ENCODE measurements at regions not wholly inside any gene's neighbourhood (a gene's known extent, or its start where the extent isn't known, plus 50 kb on each side); places are given as distances from the start of the nearest gene placed in this dataset.

GRCh38 chr4:92232566-92232965, 71.2 kb upstream of the GRID2 start:
- Histone ChIP-seq H2AFZ (ENCODE audit: low read depth) (no peak overlapping the region; the same call in 1 of the 2 replicates), H3K4me2 (no peak overlapping the region), H3K9ac (no peak overlapping the region), H3F3A (replicated peaks; ENCODE audit: insufficient read depth) (peaks cover 18% of the 10 kb centered on the region), H3K4me3 (ENCODE audit: low read depth in 2 of 2, low read length in 1 of 2) (no peak overlapping the region), H3K9me3 (no peaks in the 10 kb centered on the region), H3K27ac (ENCODE audit: low read depth in 2 of 2, low read length in 1 of 2) (no peak overlapping the region), H3K9me2 (no peaks in the 10 kb centered on the region), H3K79me2 (ENCODE audit: insufficient read depth) (no peaks in the 10 kb centered on the region), H3K27me3 (ENCODE audit: insufficient read depth) (no peaks in the 10 kb centered on the region), H3K36me3 (replicated peaks in 1 of 2; ENCODE audit: control insufficient read depth in 1 of 2, insufficient read depth in 2 of 2, low read length in 1 of 2) (no peaks in the 10 kb centered on the region), H3K4me1 (ENCODE audit: control insufficient read depth in 1 of 2, insufficient read depth in 2 of 2, low read depth in 1 of 2, low read length in 1 of 2) (peaks cover 3 to 9% of the 10 kb centered on the region in 2 experiments; a peak in 2 of 4 replicates), H4K20me1 (ENCODE audit: insufficient read depth) (no peaks in the 10 kb centered on the region)
- CTCF ChIA-PET = no interaction called here
- POLR2A ChIA-PET = no interaction called here
- TF ChIP-seq CHD2 (IDR thresholded peaks at IDR 0.05; ENCODE audit: low read length, partially characterized antibody) = no peak
- TF ChIP-seq FOXJ3 (CRISPR knock-in tag; IDR thresholded peaks at IDR 0.05) = no peak
- no peak for TF ChIP-seq TEAD4 (IDR thresholded peaks at IDR 0.05; ENCODE audit: borderline replicate concordance, insufficient read depth)
- no peak for TF ChIP-seq USF2 (IDR thresholded peaks at IDR 0.05; ENCODE audit: borderline replicate concordance, low read depth, low read length)
- no peak for TF ChIP-seq SMC3 (IDR thresholded peaks at IDR 0.05; ENCODE audit: low read depth, low read length)
- no peak for TF ChIP-seq MAX (IDR thresholded peaks at IDR 0.05; ENCODE audit: low read depth)
- no peak for TF ChIP-seq RXRA (IDR thresholded peaks at IDR 0.05; ENCODE audit: borderline replicate concordance, low read depth)
- TF ChIP-seq SIN3A (IDR thresholded peaks at IDR 0.05; ENCODE audit: borderline replicate concordance, low read depth, low read length) = no peak
- TF ChIP-seq IRF3 (IDR thresholded peaks at IDR 0.05; ENCODE audit: low read depth, low read length) = no peak
- no peak for TF ChIP-seq REST (IDR thresholded peaks at IDR 0.05; ENCODE audit: low read depth, low read length)
- no peak for TF ChIP-seq RCOR1 (IDR thresholded peaks at IDR 0.05; ENCODE audit: low read length)
- DNase-seq = no peak

Data from SK-N-SH (cell line).